Subcutaneous abdominal adipose tissue (tissue), 5 donors: ENCODE measurements at regions not wholly inside any gene's neighbourhood (a gene's known extent, or its start where the extent isn't known, plus 50 kb on each side); places are given as distances from the start of the nearest gene placed in this dataset.

Source experiments
- H3K27ac ChIP-seq: one replicate; pipeline ENCODE4 v1.7.0; 2013; ENCODE audit warnings: low read depth, mild to moderate bottlenecking, inconsistent platforms, low read length, moderate library complexity
- H3K27me3 ChIP-seq, 5 donors: one replicate each; pipeline ENCODE4 v1.7.0; 2013; ENCODE audit warnings: low read length in 5 of 5, inconsistent platforms in 1 of 5; ENCODE audit not compliant: control insufficient read depth in 5 of 5, insufficient read depth in 4 of 5
- H3K36me3 ChIP-seq, 5 donors: one replicate each; pipeline ENCODE4 v1.7.0; 2013; ENCODE audit warnings: low read length in 5 of 5; ENCODE audit not compliant: control insufficient read depth in 5 of 5, insufficient read depth in 5 of 5
- H3K4me1 ChIP-seq, 5 donors: one replicate each; pipeline ENCODE4 v1.7.0; 2013; ENCODE audit warnings: low read length in 5 of 5, mild to moderate bottlenecking in 3 of 5, moderate library complexity in 1 of 5; ENCODE audit not compliant: control insufficient read depth in 5 of 5, insufficient read depth in 5 of 5
- H3K4me3 ChIP-seq, 5 donors: one replicate each; pipeline ENCODE4 v1.7.0; 2013; ENCODE audit warnings: low read length in 5 of 5, low read depth in 1 of 5
- H3K9ac ChIP-seq, 5 donors: one replicate each; pipeline ENCODE4 v1.7.0; 2013; ENCODE audit warnings: low read length in 5 of 5, mild to moderate bottlenecking in 4 of 5, moderate library complexity in 3 of 5
- H3K9me3 ChIP-seq, 5 donors: one replicate each; pipeline ENCODE4 v1.7.0; 2013; ENCODE audit warnings: low read length in 5 of 5; ENCODE audit not compliant: control insufficient read depth in 5 of 5
- donor health status: healthy.
- donor health status: healthy.
- donor health status: healthy.
- donor health status: healthy.
- donor health status: healthy.

DNA sequence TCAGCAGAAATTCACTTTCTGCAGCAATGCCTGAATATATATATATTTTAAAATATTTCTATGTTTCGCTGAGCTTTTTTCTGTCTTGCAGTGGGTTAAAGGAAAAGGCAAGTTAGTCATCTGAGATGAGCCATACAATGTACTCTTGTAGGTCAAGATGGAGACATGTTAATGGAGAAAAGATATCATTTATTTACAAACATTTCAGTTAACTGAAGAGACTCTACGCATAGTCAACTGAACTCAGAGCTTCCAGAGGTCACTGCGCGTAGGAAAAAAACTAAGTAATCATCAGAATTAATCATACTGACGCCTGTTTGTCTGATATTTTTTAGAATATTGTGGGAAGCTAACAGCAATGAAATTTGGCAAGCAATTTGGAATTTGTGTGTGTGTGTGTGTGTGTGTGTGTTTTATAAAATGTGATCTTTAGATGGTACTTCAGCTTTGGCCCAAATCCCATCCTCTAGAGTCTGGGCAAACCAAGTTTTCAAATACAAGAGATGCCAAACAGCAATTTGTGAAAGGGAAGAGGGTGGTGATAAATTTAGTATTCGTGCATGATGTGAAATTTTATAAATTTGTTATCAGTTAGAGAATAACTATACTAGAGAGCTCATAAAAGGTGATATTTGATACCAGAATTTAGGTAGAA, 193.9 kb upstream of the AGR3 start:
- peaks cover 0 to 7% (median 2%) of the 10 kb centered on the region in 5 donors for H3K9me3 ChIP-seq
- H3K36me3 ChIP-seq: no peaks in the 10 kb centered on the region
- H3K4me1 ChIP-seq: no peaks in the 10 kb centered on the region
- H3K9ac ChIP-seq: no peak overlapping the region
- H3K27me3 ChIP-seq: no peaks in the 10 kb centered on the region
- H3K27ac ChIP-seq: no peak overlapping the region
- no peak overlapping the region for H3K4me3 ChIP-seq

- no peaks in the 10 kb centered on the region for H3K27me3 ChIP-seq
- H3K4me3 ChIP-seq: no peak overlapping the region
- peaks cover 0 to 7% (median 2%) of the 10 kb centered on the region in 5 donors for H3K9me3 ChIP-seq
- no peak overlapping the region for H3K27ac ChIP-seq
- H3K4me1 ChIP-seq: no peaks in the 10 kb centered on the region
- H3K9ac ChIP-seq: no peak overlapping the region
- H3K36me3 ChIP-seq: no peaks in the 10 kb centered on the region
Observed at GRCh38 chr7:17078298-17078697, 196.5 kb upstream of the AGR3 start.

DNA sequence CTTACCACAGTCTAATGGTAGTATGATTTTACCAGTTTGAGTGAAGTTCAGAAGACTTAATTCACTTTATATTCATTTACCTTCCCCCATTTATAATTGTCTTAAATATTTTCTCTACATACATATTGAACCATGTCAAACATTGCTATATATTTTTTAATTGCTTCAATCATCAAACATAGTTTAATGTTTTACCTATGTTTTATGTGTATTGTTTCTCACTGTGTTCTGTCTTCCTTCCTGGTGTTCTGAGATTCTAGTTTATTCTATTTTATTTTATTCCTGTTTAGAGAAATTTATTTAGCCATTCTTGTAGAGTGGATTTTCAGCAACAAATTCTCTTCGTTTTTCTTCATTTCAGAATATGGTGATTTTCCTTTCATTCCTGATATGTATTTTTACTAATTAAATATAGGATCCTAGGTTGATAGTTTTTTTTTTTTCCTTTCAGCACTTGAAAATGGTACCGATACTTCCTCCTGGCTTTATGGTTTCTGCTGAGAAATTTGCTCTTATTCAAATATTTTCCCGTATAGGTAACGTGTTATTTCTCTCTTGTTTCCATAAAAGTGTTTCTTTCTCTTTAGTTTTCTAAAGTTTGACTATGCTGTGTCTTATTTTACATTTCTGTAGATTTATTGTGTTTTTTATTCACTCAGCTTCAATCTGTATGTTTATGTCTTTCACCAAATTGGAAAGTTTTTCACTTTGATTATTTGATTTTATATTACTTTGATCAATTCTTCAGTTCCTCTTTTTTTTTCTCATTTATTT, 201.8 kb upstream of the AGR3 start:
- no peaks in the 10 kb centered on the region for H3K4me1 ChIP-seq
- H3K27me3 ChIP-seq: no peaks in the 10 kb centered on the region
- peaks cover 0 to 7% (median 2%) of the 10 kb centered on the region in 5 donors for H3K9me3 ChIP-seq
- H3K4me3 ChIP-seq: no peak overlapping the region
- H3K27ac ChIP-seq: no peak overlapping the region
- no peak overlapping the region for H3K9ac ChIP-seq
- no peaks in the 10 kb centered on the region for H3K36me3 ChIP-seq

GRCh38 chr7:17084166-17084475, 202.3 kb upstream of the AGR3 start:
- Histone ChIP-seq H3K36me3 (no peaks in the 10 kb centered on the region), H3K9ac (no peak overlapping the region), H3K9me3 (peaks cover 0 to 7% (median 2%) of the 10 kb centered on the region in 5 donors), H3K27me3 (no peaks in the 10 kb centered on the region), H3K4me1 (no peaks in the 10 kb centered on the region), H3K27ac (no peak overlapping the region), H3K4me3 (no peak overlapping the region)

DNA sequence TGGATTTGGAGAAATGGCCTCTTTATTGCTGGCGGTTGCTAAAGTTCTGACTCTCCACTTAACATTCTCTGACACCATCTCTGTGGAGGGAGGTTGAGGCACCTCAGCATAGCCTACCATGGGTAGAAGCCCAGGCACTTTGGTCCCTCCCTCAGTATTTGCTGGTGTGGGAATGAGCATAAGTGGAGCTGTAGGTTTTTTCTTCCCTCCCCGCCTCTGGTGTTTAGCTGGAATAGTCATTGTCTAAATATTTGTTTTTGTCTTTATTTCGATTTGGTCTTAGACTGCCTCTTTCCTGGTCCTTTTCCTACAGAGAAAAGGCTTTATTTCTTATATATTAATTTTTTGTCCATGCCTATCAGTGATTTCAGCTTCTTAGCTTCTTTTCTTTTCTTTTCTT, 203.4 kb upstream of the AGR3 start:
- no peak overlapping the region for H3K27ac ChIP-seq
- H3K9ac ChIP-seq: no peak overlapping the region
- no peak overlapping the region for H3K4me3 ChIP-seq
- no peaks in the 10 kb centered on the region for H3K36me3 ChIP-seq
- H3K27me3 ChIP-seq: no peaks in the 10 kb centered on the region
- H3K4me1 ChIP-seq: no peaks in the 10 kb centered on the region
- H3K9me3 ChIP-seq: peaks cover 0 to 5% (median under 1%) of the 10 kb centered on the region in 5 donors

- Histone ChIP-seq H3K4me3 (no peak overlapping the region), H3K36me3 (no peaks in the 10 kb centered on the region), H3K27me3 (no peaks in the 10 kb centered on the region), H3K9me3 (no peaks in the 10 kb centered on the region), H3K27ac (no peak overlapping the region), H3K4me1 (no peaks in the 10 kb centered on the region), H3K9ac (no peak overlapping the region)
Observed at GRCh38 chr7:17086403-17086802, 204.6 kb upstream of the AGR3 start.

GRCh38 chr7:17090751-17091150, 207.7 kb upstream of the AHR start:
- Histone ChIP-seq H3K4me1 (no peaks in the 10 kb centered on the region), H3K36me3 (no peaks in the 10 kb centered on the region), H3K9ac (no peak overlapping the region), H3K27me3 (no peaks in the 10 kb centered on the region), H3K27ac (no peak overlapping the region), H3K9me3 (no peaks in the 10 kb centered on the region), H3K4me3 (no peak overlapping the region)

DNA sequence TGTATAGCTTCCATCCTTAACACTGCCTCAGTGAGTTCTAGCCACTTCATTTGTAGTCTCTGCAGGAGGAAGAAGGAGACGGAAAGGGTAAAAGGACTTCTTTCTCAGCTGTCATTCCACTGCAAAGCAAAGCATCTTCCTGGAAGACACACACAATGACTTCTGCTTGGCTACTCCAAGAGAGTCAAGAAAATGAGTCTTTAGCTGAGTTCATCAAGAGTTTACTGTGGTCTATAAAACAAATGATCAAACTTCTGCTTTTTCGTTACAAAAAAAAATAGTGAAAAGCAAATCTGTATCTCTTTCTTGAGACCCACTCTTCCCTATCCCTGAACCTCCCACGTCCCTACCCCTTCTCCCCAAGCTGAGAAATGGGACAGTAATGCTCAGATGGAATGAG, 205.0 kb upstream of the AHR start:
- Histone ChIP-seq H3K4me3 (no peak overlapping the region), H3K9me3 (no peaks in the 10 kb centered on the region), H3K27me3 (no peaks in the 10 kb centered on the region), H3K9ac (no peak overlapping the region), H3K27ac (no peak overlapping the region), H3K4me1 (no peaks in the 10 kb centered on the region), H3K36me3 (no peaks in the 10 kb centered on the region)

GRCh38 chr7:17094963-17095574, 203.4 kb upstream of the AHR start:
- no peak overlapping the region for H3K27ac ChIP-seq
- H3K9me3 ChIP-seq: no peaks in the 10 kb centered on the region

GRCh38 chr7:17095931-17096330, 202.5 kb upstream of the AHR start:
- no peaks in the 10 kb centered on the region for H3K36me3 ChIP-seq
- H3K27me3 ChIP-seq: no peaks in the 10 kb centered on the region
- no peak overlapping the region for H3K9ac ChIP-seq
- H3K27ac ChIP-seq: no peak overlapping the region
- H3K4me3 ChIP-seq: no peak overlapping the region
- no peaks in the 10 kb centered on the region for H3K4me1 ChIP-seq
- no peaks in the 10 kb centered on the region for H3K9me3 ChIP-seq

More at GRCh38 chr7:17094963-17095574, 203.4 kb upstream of the AHR start:
- no peaks in the 10 kb centered on the region for H3K27me3 ChIP-seq
- no peaks in the 10 kb centered on the region for H3K36me3 ChIP-seq
- H3K4me3 ChIP-seq: no peak overlapping the region
- no peak overlapping the region for H3K9ac ChIP-seq
- H3K4me1 ChIP-seq: no peaks in the 10 kb centered on the region
